Putamen (tissue), 1 donor: ENCODE measurements at regions not wholly inside any gene's neighbourhood (a gene's known extent, or its start where the extent isn't known, plus 50 kb on each side); places are given as distances from the start of the nearest gene placed in this dataset.
"Not testable (repeated sequence)": the region's sequence is repeated elsewhere in the genome, so short reads cannot be mapped to it uniquely, and the experiment has no call there.

Experiments used
- DNase-seq: peaks from one replicate; pipeline ENCODE4 v3.0.0-alpha.2; 2016; ENCODE audit warnings: low spot score

GRCh38 chr6:73943411-73943810 lies 247.4 kb downstream of the CD109 start:
- DNase-seq, result no peak

DNA sequence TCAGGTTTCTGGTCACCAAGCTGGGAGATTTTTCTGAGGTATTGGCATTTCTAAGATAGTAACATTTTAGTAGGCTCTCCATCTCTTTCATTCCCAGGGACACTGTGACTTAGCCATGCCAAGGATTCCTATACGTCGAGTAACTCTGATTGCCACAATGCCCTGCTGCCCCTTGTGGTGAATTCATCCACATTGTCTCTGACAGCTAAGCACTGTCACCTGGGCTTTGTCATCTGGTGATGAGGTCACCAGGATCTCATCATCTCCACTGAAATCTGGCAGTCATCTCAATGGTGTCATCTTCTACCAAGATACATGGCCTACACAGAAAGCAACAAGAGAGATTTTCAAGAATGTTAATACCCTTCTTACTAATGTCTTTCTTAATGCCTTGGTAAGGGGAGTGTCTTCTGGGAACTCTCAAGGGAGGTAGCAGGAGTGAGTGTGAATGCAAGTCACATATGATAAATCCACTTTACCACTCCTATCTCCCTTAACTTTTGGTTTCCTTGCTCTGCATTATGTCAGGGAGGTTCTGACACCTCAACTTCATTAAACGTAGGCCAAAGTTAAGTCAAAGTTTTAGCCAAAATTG lies 246.7 kb downstream of the CD109 start:
- no peak for DNase-seq

- DNase-seq, result no peak
These were observed 245.9 kb downstream of the CD109 start for GRCh38 chr6:73941892-73942291.

DNA sequence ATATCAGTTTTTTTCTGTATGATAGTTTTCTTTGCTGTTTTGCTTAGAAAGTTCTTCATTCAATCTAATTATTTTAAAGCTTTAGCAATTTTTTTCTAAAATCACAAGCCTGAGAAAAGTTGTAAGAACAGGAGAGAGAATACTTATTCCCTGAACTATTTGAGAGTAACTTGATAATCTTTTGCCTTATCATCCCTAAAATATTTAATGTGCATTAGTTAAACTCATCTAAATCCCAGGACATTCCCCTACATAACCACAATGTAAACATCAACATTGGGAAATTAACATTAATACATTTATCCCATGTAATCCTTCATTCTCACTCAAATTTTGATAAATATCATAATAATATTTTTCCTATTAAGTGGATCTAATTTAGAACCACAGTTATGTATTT lies 241.8 kb downstream of the CD109 start:
- no peak for DNase-seq

GRCh38 chr6:73932866-73933265 lies 236.9 kb downstream of the CD109 start:
- no peak for DNase-seq

DNA sequence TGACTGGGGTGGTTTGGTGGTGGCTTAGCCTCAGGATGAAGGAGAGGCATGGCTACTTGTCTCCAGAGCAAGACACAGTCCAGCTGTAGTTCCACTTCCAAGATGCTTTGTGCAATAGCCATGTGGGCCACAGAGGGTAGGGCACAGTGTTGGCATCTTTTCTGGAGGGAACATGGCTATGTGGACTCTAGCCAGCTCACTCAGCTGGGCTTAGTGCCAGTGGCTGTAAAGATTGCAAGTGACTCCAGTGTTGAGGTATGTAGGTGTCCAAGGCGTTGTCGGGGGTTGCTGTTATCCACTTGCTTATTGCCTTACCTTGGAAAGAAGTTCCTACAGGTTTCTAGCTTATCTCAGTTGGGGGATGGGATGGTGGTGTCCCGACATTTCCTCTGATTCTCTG lies 233.4 kb downstream of the CD109 start:
- DNase-seq, result no peak

DNA sequence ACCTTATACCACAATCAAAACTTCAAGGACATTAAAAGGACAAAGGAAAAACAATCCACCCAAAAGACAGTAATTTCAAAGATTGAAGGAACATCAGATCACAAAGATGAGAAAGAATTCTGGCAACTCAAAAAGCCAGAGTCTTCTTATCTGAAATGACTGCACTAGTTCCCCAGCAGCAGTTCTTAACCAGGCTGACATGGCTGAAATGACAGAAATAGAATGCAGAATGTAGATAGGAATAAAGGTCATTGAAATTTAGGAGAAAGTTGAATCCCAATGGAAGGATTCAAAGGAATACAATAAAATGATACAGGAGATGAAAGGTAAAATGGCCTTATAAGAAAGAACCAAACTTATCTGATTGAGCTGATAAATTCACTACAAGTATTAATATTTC lies 231.4 kb downstream of the CD109 start:
- DNase-seq, result no peak

GRCh38 chr6:73925703-73926102 lies 229.7 kb downstream of the CD109 start:
- not testable (repeated sequence) for DNase-seq

- DNase-seq, result no peak
These were observed 228.0 kb downstream of the CD109 start for GRCh38 chr6:73923905-73924485.

DNA sequence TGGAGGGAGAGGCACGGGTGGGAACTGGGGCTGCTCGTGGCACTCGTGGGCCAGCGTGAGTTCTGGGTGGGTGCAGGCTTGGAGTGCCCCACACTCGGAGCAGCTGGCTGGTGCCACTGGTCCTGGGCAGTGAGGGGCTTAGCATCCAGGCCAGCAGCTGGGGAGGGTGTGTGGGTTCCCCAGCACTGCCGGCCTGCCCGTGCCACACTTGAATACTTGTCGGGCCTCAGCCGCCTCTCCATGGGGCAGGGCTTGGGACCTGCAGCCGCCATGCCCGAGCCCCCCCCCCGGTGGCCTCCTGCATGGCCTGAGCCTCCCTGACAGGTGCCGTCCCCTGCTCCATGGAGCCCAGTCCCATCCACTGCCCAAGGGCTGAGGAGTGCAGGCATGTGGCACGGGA lies 207.2 kb downstream of the CD109 start:
- no peak for DNase-seq

DNA sequence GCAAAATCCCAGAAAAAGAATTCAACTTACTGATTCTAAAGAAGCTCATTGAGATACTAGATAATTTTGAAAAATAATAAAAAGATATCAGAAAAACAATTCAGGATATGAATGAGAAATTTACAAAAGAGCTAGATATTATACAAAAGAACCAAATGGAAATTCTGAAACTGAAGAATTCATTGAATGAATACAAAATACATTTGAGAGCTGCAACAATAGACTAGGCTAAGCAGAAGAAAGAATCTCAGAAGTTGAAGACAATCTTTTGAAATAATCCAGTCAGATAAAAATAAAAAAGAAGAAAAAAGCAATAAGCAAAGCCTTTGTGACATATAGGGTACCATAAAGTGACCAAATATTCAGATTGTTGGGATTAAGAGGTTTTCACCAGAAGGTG lies 206.0 kb downstream of the CD109 start:
- no peak for DNase-seq

GRCh38 chr6:73901311-73901710 lies 205.3 kb downstream of the CD109 start:
- DNase-seq, result no peak

- DNase-seq, result no peak
These were observed 202.6 kb downstream of the CD109 start for GRCh38 chr6:73898599-73898998.

- no peak for DNase-seq
These were observed 197.7 kb downstream of the CD109 start for GRCh38 chr6:73893696-73894095.

GRCh38 chr6:73888050-73888449 lies 192.0 kb downstream of the CD109 start:
- no peak for DNase-seq

DNA sequence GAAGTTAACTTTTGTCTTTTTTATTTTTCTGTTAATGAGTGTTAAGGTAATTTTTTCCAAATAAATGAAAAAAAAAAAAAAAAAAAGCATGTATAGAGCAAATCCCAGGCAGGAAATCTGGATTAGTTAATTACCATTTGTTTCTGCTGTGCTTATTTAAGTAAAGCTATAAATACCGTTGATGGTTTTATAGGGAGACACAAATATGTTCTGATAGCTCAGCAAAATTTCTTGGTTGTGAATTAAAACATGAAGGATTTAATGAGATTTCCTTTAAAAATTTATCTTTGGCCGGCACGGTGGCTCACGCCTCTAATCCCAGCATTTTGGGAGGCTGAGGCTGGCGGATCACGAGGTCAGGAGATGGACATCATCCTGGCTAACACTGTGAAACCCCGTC lies 189.4 kb downstream of the CD109 start:
- no peak for DNase-seq

GRCh38 chr6:73884540-73884939 lies 188.5 kb downstream of the CD109 start:
- DNase-seq, result no peak

DNA sequence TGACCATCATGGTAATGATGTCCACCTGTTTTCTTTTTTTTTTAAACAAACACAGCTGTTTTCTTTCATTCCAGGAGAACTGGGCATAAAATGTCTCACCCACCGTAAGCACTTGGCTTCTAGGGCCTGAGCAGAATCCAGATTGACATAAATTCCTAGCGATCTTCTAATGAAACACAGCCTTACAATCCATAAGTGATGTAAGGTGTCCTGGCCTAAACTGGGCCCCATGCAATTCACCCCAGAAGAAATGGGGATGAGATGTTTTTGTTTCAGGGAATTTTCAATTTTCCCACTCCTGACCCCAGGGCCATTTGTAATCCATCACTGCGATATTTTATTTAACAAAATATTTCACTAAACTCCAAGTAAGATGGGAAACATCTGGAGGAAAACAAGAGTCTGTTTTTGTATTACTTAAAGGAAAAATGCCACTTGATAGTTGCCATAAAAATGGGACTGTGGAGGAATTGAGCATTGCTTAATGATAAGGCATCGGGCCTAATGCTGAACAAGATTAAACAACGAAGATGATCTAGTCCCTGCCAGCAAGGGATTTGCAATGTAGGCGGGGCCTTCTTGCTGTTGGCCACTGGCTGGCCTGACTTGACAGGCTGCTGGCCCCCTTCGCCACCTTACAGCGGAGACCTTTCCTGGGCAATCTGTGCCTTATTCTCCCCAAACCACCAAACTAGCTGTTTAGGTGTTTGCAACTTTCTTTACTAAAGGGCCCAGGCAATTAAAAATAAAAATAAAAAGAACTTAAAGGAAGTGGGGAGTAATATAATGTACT lies 183.7 kb downstream of the CD109 start:
- DNase-seq, result no peak

- DNase-seq, result no peak
These were observed 182.4 kb downstream of the CD109 start for GRCh38 chr6:73878403-73878802.
